Progenitor cell of endocrine pancreas (in vitro differentiated cells): ENCODE measurements at regions not wholly inside any gene's neighbourhood (a gene's known extent, or its start where the extent isn't known, plus 50 kb on each side); places are given as distances from the start of the nearest gene placed in this dataset.

ENCODE experiments used
- DNase-seq: peaks from one replicate; pipeline ENCODE4 v3.0.0; 2021; ENCODE audit warnings: low spot score; ENCODE audit not compliant: unreplicated experiment
- H3K27ac Mint-ChIP-seq: 2 replicates; pipeline ENCODE4 v1.8.0; 2021; ENCODE audit warnings: mild to moderate bottlenecking, moderate library complexity, mixed read lengths
- H3K27me3 Mint-ChIP-seq: 2 replicates; pipeline ENCODE4 v1.8.0; 2021; ENCODE audit warnings: mixed read lengths
- H3K36me3 Mint-ChIP-seq: 2 replicates; pipeline ENCODE4 v1.8.0; 2022; ENCODE audit warnings: mixed read lengths; ENCODE audit not compliant: insufficient read depth
- H3K4me1 Mint-ChIP-seq: 2 replicates; pipeline ENCODE4 v1.8.0; 2021; ENCODE audit warnings: low read depth, mixed read lengths
- H3K4me3 Mint-ChIP-seq: 2 replicates; pipeline ENCODE4 v1.8.0; 2021; ENCODE audit warnings: low read depth, mild to moderate bottlenecking, moderate library complexity, mixed read lengths
- H3K9me3 Mint-ChIP-seq: 2 replicates; pipeline ENCODE4 v1.8.0; 2021; ENCODE audit warnings: low read depth, mixed read lengths
- CTCF ChIP-seq: fragments of 200-600 bp; sonication (generic); IDR thresholded peaks from one replicate; pipeline ENCODE4 v1.5.0; 2021; ENCODE audit warnings: antibody characterized with exemption, mild to moderate bottlenecking; ENCODE audit not compliant: unreplicated experiment

GRCh38 chr2:59532808-59533207 is 1020.6 kb downstream of the BCL11A start:
- Mint-ChIP-seq H3K27me3 (no peaks in the 10 kb centered on the region), H3K36me3 (no peaks in the 10 kb centered on the region), H3K4me3 (no peak overlapping the region)

DNA sequence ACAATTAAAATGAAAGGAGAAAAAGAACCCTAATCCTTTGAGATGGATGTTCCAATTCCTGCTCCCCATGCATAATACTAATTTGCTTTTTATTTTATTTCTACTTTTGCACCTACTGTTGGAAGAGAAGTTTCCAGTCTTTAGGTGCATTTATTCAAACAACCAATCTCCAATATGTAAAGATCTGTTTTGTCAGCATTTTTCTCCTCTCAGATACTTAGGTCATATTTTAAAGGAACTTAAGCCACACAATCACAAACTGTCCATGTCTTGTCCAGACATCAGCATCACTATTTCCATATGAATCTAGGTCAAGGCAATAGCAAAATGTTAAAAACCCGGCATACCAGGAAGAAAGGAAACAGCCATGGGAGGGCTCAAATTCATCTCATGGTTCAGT is 1023.2 kb downstream of the BCL11A start:
- Mint-ChIP-seq H3K4me3 (no peak overlapping the region), H3K27ac (no peak overlapping the region), H3K27me3 (no peaks in the 10 kb centered on the region), H3K9me3 (no peaks in the 10 kb centered on the region), H3K4me1 (no peaks in the 10 kb centered on the region), H3K36me3 (no peaks in the 10 kb centered on the region)
- DNase-seq, result no peak
- no peak for TF ChIP-seq CTCF

More at GRCh38 chr2:59532808-59533207, 1020.6 kb downstream of the BCL11A start:
- no peak overlapping the region for H3K27ac Mint-ChIP-seq
- TF ChIP-seq CTCF, result no peak
- no peak for DNase-seq
- H3K9me3 Mint-ChIP-seq, result no peaks in the 10 kb centered on the region
- H3K4me1 Mint-ChIP-seq, result no peaks in the 10 kb centered on the region

GRCh38 chr2:59529726-59530125 is 1023.7 kb downstream of the BCL11A start:
- H3K27me3 Mint-ChIP-seq, result no peaks in the 10 kb centered on the region
- H3K36me3 Mint-ChIP-seq, result no peaks in the 10 kb centered on the region
- no peak overlapping the region for H3K27ac Mint-ChIP-seq
- H3K4me3 Mint-ChIP-seq, result no peak overlapping the region
- H3K9me3 Mint-ChIP-seq, result no peaks in the 10 kb centered on the region
- TF ChIP-seq CTCF, result no peak
- DNase-seq, result no peak
- H3K4me1 Mint-ChIP-seq, result no peaks in the 10 kb centered on the region

DNA sequence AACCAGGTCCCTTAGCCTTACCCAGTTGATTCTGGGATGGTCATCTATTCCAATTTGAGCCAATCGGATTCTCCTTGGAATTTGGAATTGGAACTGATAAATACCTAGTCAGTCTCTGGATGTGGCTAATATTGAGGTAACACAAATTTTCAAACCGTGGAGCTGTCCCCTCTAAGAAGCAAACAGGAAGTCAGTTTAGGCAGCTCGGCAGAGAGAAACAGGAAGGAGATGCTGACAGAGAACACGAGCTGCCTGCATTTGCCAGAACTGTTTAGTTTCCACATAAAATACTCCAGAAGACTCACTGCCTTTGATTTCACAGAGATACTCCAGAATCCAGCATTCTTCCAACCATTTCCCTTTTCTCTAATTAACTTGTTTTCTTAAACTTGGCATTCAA is 1024.9 kb downstream of the BCL11A start:
- no peaks in the 10 kb centered on the region for H3K36me3 Mint-ChIP-seq
- H3K27ac Mint-ChIP-seq, result no peak overlapping the region
- H3K27me3 Mint-ChIP-seq, result no peaks in the 10 kb centered on the region
- no peak for TF ChIP-seq CTCF
- H3K9me3 Mint-ChIP-seq, result no peaks in the 10 kb centered on the region
- H3K4me3 Mint-ChIP-seq, result no peak overlapping the region
- DNase-seq, result no peak
- no peaks in the 10 kb centered on the region for H3K4me1 Mint-ChIP-seq

DNA sequence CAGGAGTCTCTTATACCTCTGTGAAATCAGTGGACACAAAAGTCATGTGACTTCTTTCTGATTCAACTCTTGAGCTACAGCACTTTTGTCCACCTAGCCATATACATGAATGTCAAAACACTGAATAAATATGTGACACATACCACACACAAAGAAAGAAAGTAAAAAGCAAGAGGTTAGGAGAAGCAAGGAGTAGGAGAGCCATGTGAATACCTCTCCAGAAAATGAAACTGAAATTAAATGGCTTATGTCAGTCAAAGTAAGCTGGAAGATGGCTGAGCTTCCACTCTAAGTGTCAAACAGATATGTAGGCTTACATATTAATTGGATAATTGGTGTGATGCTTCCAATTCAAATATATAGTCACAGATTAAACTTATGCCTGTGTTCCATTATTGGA is 1050.5 kb downstream of the BCL11A start:
- Mint-ChIP-seq H3K4me3 (no peak overlapping the region), H3K27ac (no peak overlapping the region), H3K27me3 (no peaks in the 10 kb centered on the region), H3K36me3 (no peaks in the 10 kb centered on the region), H3K4me1 (peaks cover 1% of the 10 kb centered on the region), H3K9me3 (peaks cover 7% of the 10 kb centered on the region)
- TF ChIP-seq CTCF, result no peak
- no peak for DNase-seq
